Activated T-helper 1 cell treated with anti-CD3 and anti-CD28 coated beads, Interleukin-2, amount 50 U/mL, for 16 hours (primary cell): ENCODE measurements at regions not wholly inside any gene's neighbourhood (a gene's known extent, or its start where the extent isn't known, plus 50 kb on each side); places are given as distances from the start of the nearest gene placed in this dataset.
"Not testable (repeated sequence)": the region's sequence is repeated elsewhere in the genome, so short reads cannot be mapped to it uniquely, and the experiment has no call there.

ENCODE experiments used
- DNase-seq, 2 donors: peaks; one replicate each; pipeline ENCODE4 v3.0.0-alpha.2; 2020; ENCODE audit warnings: low read depth in 1 of 2, low spot score in 1 of 2

DNA sequence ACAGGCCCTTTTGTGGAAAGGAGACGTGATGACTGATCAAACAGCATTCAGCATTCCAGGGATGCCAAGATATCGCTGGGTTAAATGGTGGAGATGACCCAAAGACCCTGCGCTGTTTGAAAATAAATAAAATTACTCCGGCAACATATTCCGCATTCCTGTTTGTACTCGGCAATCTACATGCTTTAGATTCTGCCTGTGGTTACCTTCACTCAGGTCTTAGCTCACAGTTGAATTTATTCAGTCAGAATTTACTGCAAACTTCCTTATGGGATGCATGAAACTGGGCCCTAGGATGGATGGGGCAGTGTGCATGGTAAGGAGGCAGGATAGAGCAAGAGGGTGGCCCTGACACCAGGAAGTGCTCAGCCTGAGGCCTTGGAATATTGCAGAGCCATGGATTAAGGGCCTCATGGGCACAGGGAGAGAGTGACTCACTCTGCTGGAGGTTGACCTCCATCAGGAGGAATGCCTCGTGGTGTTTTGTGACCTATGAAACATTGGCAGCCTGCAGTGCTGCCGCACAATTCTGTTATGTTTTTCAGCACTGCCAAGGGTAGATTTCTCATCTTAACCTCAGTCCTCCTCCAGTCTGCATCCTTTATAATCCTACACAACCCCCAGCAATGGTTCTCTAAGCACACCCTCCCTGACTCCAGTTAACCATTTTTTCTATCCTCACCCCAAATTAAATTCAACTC, 321.4 kb downstream of the IRS1 start:
- DNase-seq = no peak

GRCh38 chr2:226477221-226478108, 322.2 kb downstream of the IRS1 start:
- DNase-seq = no peak

- DNase-seq = no peak
Observed at GRCh38 chr2:226475650-226476049, 324.0 kb downstream of the IRS1 start.

DNA sequence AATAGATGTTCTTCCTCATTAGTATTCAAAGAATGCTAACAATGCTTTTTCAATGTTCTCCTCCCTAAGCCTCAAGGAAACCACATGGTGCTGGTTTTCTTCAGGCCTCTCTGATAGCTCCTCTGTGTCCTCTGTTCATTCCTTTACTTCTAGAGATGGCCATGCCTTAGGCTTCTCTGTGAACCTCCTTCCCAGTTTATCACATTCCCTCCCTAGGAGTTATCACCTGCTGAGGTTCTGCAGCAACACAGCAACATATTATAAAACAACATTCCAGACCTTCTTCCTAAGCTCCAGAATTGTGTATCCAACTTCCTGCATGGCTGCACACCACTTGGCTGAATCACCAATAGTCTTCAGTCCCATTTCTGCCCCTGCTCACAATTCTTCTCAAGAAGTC, 325.5 kb downstream of the IRS1 start:
- DNase-seq = no peak

- DNase-seq = no peak
Observed at GRCh38 chr2:226471987-226472470, 327.6 kb downstream of the IRS1 start.

- no peak for DNase-seq
Observed at GRCh38 chr2:226467633-226468032, 332.0 kb downstream of the IRS1 start.

GRCh38 chr2:226467221-226467620, 332.4 kb downstream of the IRS1 start:
- DNase-seq = no peak

DNA sequence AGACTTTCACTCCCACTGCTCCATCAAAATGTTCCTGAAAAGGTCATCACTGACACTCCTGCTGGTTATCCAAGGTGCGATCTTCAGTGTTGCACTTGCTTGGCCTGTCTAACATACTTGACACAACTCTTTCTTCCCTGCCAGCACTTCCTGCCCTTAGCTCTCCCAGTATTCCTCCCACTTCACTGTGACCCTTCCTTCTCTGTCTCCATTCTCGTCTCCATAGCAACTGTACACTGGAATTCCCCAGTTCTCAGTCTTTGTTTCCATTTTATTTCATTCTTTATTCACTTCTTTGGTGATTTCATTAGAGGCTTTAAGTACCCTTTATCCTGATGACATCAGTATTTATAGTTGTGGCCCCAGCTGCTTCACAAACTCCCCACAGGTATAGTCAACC, 333.0 kb downstream of the IRS1 start:
- no peak for DNase-seq

DNA sequence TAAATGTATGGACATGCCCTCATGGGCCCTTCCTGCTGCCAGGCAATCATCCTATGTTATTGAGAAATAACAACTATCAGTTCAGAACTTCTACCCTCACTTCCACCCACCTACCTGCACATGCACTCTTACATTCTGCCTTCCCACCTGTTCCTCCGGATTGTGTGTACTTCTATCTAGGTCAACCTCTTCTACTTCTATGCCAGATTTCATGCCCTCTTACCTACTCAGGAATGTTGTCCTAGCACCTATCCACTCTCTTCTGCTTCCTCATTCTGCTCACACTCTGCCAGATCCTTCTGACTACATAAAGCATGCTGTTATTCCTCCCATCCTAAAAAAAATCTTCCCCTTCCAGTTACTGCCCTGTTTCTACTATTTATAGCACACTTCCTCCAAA, 333.5 kb downstream of the IRS1 start:
- DNase-seq = no peak

DNA sequence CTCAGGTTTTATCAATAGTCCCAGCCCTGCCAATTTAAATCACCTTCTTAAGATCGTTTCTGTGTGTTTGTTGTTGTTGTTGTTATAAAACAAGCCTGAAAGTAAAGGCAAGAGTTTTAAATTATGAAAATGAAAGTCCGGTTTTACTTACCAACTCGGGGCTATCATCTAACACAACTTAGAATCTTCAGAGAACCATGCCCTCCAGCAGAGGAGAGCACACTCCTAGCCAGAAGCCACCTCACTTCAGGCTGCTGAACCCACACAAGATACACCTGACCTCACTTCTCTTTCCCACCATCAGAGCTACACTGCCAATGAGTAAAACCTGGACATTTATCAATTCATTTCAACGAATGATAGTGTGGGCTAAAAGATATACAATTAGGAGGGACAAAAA, 335.2 kb downstream of the IRS1 start:
- no peak for DNase-seq

DNA sequence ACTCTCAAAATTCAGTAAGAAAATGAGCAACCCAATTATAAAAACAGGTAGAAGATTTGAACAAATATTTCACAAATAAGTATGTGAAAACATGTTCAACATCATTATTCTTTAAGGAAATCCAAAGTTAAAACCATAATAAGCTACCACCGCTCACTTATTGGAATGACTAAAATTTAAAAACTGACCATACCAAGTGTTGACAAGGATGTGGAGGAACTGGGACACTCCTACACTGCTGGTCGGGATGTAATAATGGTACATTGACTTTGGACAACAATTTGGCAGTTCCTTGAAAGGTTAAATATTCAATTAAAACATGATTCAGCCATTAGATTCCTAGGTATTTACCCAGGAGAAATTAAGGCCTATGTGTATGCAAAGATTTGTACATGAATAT, 336.5 kb downstream of the IRS1 start:
- DNase-seq = no peak

- DNase-seq = no peak
Observed at GRCh38 chr2:226461981-226462380, 337.6 kb downstream of the IRS1 start.

DNA sequence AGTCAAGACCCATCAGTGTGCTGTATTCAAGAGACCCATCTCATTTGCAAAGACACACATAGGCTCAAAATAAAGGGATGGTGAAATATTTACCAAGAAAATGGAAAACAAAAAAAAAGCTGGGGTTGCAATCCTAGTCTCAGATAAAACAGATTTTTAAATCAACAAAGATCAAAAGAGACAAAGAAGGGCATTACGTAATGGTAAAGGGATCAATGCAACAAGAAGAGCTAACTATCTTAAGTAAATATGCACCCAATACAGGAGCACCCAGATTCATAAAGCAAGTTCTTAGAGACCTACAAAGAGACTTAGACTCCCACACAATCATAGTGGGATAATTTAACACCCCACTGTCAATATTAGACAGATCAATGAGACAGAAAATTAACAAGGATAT, 343.5 kb downstream of the IRS1 start:
- DNase-seq = not testable (repeated sequence)

- no peak for DNase-seq
Observed at GRCh38 chr2:226452768-226453167, 346.9 kb downstream of the IRS1 start.

DNA sequence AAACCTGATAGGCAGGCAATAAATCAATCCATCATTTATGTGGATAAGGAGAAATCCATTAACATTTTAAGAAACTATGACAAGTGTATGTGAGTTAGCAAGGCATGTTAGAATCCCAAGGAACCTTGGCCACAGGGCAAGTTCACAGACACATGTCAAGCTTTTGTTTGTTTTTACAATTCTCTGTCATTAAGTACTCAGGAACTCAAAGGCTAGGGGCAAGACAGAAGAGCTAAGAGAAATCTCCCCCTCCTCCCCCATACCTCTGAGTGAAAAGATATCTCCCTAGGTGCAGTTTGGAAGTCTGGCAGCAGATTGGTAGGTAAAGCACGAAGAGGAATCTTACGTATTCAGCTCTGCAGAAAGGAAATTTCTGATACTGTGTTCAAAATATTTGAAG, 348.1 kb downstream of the IRS1 start:
- no peak for DNase-seq

DNA sequence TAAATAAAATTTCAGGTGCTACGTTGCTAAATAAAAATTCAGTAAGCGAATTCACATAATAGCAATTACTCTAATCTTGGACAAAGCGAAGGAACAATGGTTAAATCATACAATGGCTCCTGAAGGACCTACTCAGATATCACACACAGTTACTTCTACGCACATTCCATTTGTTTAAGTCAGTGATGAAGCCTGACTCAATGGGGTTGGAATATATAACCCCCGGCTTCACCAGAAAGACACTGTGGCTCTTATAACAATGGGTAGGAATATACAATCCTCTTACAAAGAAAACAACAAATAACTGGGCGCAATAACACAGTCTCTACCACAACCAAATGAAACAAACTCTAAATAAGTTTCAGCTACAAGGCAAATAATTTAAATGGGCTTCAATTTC, 349.5 kb downstream of the IRS1 start:
- DNase-seq = no peak

DNA sequence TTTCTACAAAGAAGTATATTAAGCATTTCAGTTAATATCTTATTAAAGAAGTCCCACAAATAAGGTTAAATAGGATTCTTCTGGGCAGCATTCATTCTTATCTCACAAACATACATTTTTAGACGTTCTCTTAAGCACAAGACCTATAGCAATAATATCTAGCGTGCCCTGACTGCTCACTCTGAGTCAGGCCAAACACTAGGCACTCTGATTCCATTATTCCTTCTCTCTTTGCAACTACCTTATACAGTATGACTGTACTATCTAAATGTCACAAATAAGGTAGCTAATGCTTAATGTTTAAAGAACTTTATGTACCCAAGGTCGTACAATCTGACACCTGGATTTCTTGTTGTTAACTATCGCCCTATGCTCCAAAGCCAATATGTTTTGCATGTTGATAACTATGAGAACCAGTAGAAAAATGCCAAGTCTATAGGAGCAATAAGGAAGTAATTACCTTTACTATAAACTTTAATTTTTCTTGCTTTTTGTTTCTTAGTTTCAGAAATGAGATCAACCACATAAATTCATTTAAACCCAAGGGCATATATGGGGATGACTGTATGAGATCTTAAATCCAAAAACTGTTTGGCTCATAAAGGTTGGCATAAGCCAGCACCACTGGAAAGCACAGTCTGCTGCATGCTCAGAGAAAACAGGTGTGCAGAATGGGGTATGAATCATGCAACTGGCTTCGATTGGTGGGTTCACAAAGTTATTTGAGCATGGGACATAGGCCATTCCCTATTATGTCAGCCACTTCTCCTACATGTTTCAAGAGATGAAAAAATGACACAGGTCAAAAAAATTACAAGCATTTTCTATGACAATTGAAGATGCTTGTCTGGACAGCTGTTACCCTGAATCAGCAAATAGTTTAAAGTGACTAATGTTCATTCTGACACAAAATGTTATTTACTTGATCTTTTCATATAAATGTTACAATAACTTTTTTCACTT, 352.0 kb downstream of the IRS1 start:
- no peak for DNase-seq

DNA sequence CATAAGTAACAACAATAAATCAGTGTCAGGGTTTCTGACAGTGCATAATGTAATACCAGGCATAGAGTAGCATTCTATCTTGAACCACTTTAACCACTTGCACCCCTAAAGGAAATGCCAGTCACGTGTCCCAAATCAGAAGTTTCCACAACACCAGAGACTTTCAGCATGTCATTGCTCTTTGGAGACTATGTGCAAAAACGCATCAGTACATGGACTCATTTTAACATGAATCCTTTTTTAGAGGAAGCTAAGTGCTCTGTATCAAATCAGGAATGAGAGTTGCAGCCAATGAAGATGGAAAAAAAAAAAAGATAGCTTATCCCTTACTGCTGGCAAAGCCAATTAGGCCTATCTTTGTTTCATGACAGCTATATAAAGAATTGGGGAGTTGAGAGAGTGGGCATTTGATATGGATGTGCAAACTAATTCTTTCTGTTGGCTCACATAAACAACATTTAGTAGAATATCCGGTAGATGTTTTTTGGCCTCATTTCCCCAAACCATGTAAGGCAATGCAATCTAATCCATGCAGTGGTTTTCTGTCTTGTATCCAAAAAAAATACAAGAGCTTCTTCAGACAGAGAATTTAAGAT, 353.1 kb downstream of the IRS1 start:
- no peak for DNase-seq

DNA sequence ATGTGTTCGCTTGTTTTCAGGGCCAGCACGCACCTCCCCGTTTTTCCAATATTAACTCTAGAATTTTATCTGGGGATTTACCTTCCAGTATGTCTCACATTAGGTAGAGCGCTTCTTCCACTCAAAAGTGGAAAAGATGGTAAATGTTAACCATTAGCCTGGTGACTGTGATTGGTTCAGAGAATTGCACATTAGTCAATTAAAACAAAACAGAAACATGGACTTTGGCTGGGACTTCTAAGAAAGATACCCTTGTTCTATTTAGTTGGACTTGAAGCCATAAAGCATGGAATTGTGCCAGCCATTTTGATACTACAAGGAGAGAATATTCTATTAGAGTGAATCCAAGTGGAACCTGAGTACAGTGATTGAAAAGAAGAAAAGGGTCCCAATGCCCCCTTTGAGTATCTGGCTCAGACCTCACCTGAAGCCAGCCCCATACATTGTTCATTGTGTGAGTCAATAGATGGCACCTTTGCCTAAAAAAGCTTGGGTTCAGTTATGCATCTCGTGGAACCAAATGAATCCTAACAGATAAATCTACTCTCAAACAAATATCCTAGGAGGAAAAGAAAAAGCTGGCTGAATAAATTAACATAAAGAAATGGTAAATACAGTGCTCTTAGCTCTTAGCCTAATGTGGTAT, 354.3 kb downstream of the IRS1 start:
- no peak for DNase-seq

DNA sequence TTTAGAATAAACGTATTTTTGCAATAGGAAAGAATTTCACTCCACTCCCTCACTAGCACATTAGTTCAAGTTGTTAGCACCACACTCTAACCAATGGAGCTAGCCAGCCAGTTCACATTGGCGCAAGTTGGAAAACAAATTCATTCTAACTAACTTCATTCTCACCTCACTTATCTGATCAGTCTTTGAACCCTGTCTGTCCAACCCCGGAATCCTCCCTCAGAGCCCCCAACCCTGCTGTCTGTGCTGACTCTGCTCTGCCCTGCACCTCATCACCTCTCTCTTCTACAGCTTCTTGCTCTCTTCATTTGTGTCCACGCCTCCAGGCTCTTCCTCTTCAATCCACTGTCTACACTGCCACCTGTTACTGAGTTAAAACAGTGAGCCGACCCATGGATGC, 356.5 kb downstream of the IRS1 start:
- DNase-seq = no peak
